Upper lobe of left lung (tissue), 4 donors: ENCODE measurements at regions not wholly inside any gene's neighbourhood (a gene's known extent, or its start where the extent isn't known, plus 50 kb on each side); places are given as distances from the start of the nearest gene placed in this dataset.

Experiments
- CTCF ChIP-seq, 6 experiments: fragments of 450-650 bp in 4 of 6; fragments of 200-600 bp in 2 of 6; sonication (generic) in 2 of 6; IDR thresholded peaks; one replicate each; pipeline ENCODE4 v1.5.1; 2016 to 2019; ENCODE audit warnings: antibody characterized with exemption in 6 of 6
- EP300 ChIP-seq, 4 donors: sonication (generic); formaldehyde crosslinking; IDR thresholded peaks; one replicate each; pipeline ENCODE4 v1.5.1; 2017; ENCODE audit warnings: antibody characterized with exemption in 4 of 4, control low read depth in 2 of 4

- no peak for TF ChIP-seq CTCF (IDR thresholded peaks at IDR 0.05)
- no peak for TF ChIP-seq EP300 (IDR thresholded peaks at IDR 0.05)
These were observed 61.2 kb upstream of the BHLHE23 start for GRCh38 chr20:63067721-63068560.
